DMS153 treated with DMSO at 0.1 percent for 48 hours (cell line): ENCODE measurements at regions not wholly inside any gene's neighbourhood (a gene's known extent, or its start where the extent isn't known, plus 50 kb on each side); places are given as distances from the start of the nearest gene placed in this dataset.

Experiments used
- DNase-seq: peaks from one replicate; lab custom pipeline; 2025; ENCODE audit not compliant: unreplicated experiment; lab: John Stamatoyannopoulos, UW

DNA sequence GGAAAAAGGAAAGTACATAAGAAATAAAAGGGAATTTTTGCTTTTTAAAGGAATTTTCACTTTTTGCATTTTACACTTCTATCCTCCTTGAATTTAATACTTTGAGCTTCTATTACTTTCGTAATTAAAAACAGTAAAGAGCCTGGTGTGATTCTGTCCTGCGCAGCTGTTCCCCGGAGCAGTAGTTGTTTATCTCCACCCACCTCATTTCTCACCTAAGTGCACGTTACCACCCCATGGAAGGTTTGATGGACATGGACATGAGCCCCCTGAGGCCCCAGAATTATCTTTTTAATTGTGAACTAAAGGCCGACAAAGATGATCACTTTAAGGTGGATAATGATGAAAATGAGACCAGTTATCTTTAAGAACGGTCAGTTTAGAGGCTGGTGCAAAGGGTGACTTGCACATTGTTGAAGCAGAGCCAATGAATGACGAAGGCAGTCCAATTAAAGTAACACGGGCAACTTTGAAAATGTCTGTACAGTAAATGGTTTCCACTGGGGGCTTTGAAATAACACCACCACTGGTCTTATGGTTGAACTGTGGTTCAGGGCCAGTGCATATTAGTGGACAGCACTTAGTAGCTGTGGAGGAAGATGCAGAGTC, 52.1 kb upstream of the TEX13D start:
- no peak for DNase-seq

DNA sequence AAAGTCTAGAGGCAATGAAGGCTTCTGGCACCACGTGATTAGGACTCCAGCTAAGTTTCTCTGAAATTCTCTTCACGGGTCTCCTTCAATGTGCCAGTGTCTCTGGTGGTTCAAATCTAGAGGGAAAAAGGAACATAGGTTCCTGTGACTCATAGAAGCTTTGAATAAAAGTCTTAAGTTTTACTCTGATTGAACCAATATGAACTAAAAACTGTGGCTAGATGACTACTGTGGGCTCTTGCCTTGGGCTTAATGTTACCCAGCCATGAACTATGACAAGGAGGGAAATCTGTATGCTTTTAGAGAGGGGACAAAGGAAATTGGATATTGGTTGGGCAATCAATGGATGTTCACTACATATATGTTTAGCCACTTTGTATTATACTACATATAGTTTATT, 49.9 kb upstream of the TEX13D start:
- DNase-seq, result no peak
